K562 (cell line): ENCODE measurements at regions not wholly inside any gene's neighbourhood (a gene's known extent, or its start where the extent isn't known, plus 50 kb on each side); places are given as distances from the start of the nearest gene placed in this dataset.

Experiments
- ATAC-seq: fragments of 200-7000 bp; cut with Tn5 transposase; 3 replicates; pipeline ENCODE4 v1.9.1; 2020; ENCODE audit warnings: moderate library complexity
- BruUV-seq: library from RNA; stranded (reverse); fragments of 400-500 nt; replicated peaks from 2 replicates; lab custom pipeline; 2021; lab: Mats Ljungman, UMichigan
- CTCF ChIA-PET: fragments of 300-600 bp; formaldehyde crosslinking; extraction: SDS; loops from one replicate; lab custom pipeline; 2021; ENCODE audit warnings: low intra/inter-chr PET ratio; lab: Yijun Ruan, JAX
- POLR2A ChIA-PET: fragments of 300-600, 350-650 bp; sonication (Branson Sonifier 250); formaldehyde crosslinking; extraction: SDS; loops from one replicate; lab custom pipeline; 2021; ENCODE audit warnings: antibody characterized with exemption, inconsistent platforms; lab: Yijun Ruan, JAX
- DNase-seq, 4 experiments: peaks; one replicate each; pipeline versions ENCODE4 v3.0.0 to v3.0.0-alpha.2; 2011 to 2018; ENCODE audit warnings: low spot score in 3 of 4, mixed read lengths in 3 of 4; ENCODE audit errors: extremely low read depth in 1 of 4
- FAIRE-seq: peaks from 2 replicates; lab custom pipeline; 2011; peaks lifted over from hg19 to GRCh38; lab: Jason Lieb, UNC
- H2AFZ ChIP-seq: 2 replicates; pipeline ENCODE4 v1.6.0; 2011; ENCODE audit warnings: low read depth, low read length, control low read depth, inconsistent platforms
- H3K27ac ChIP-seq: fragments of 200-600 bp; 3 replicates; pipeline ENCODE4 v1.8.0; 2011; ENCODE audit warnings: low read depth, mild to moderate bottlenecking, control low read depth, inconsistent platforms, low read length, moderate library complexity, mixed read lengths; ENCODE audit errors: extremely low read depth
- H3K27me3 ChIP-seq, 2 experiments: fragments of 300-600 bp in 1 of 2; 2 replicates in 1 of 2; 3 replicates in 1 of 2; pipeline versions ENCODE4 v1.6.0 to v1.8.0; 2011; ENCODE audit warnings: inconsistent platforms in 2 of 2, low read length in 2 of 2, mild to moderate bottlenecking in 1 of 2, mixed read lengths in 1 of 2, moderate library complexity in 1 of 2; ENCODE audit not compliant: control insufficient read depth in 2 of 2, insufficient read depth in 2 of 2
- H3K36me3 ChIP-seq: fragments of 300-600 bp; 3 replicates; pipeline ENCODE4 v1.8.0; 2011; ENCODE audit warnings: mild to moderate bottlenecking, low read length, inconsistent platforms; ENCODE audit not compliant: control insufficient read depth, insufficient read depth
- H3K4me1 ChIP-seq, 2 experiments: fragments of 200-600 bp in 1 of 2; replicated peaks in 1 of 2; 2 replicates in 1 of 2; 3 replicates in 1 of 2; pipeline versions ENCODE4 v1.5.1 to v1.8.0; 2011; ENCODE audit warnings: inconsistent platforms in 2 of 2, low read length in 2 of 2, mild to moderate bottlenecking in 1 of 2, mixed read lengths in 1 of 2, moderate library complexity in 1 of 2; ENCODE audit not compliant: control insufficient read depth in 2 of 2, insufficient read depth in 2 of 2
- H3K4me2 ChIP-seq: 2 replicates; pipeline ENCODE4 v1.6.1; 2011; ENCODE audit warnings: low read length, control low read depth, inconsistent platforms, mixed read lengths; ENCODE audit not compliant: insufficient read depth
- H3K4me3 ChIP-seq: fragments of 200-600 bp; sonication (generic), shearing (Covaris generic); 2 replicates; pipeline ENCODE4 v1.5.1; 2016; ENCODE audit warnings: control low read depth, inconsistent platforms
- H3K79me2 ChIP-seq: fragments of 200-600 bp; 3 replicates; pipeline ENCODE4 v1.8.0; 2011; ENCODE audit warnings: low read length, inconsistent platforms; ENCODE audit not compliant: control insufficient read depth, insufficient read depth
- H3K9ac ChIP-seq, 2 experiments: 2 replicates each; pipeline versions ENCODE4 v1.6.0 to v1.6.1; 2011; ENCODE audit warnings: low read depth in 2 of 2, low read length in 2 of 2, control low read depth in 1 of 2, inconsistent platforms in 1 of 2, mild to moderate bottlenecking in 1 of 2, mixed read lengths in 1 of 2; ENCODE audit not compliant: insufficient read depth in 1 of 2
- H3K9me1 ChIP-seq: one replicate; pipeline ENCODE4 v1.6.0; 2011; ENCODE audit warnings: inconsistent platforms, mild to moderate bottlenecking, low read length, moderate library complexity; ENCODE audit not compliant: control insufficient read depth, insufficient read depth
- H3K9me3 ChIP-seq: replicated peaks from 2 replicates; pipeline ENCODE4 v1.5.1; 2011; ENCODE audit warnings: low read depth, low read length, inconsistent platforms; ENCODE audit not compliant: control insufficient read depth, insufficient read depth
- H4K20me1 ChIP-seq: replicated peaks from 2 replicates; pipeline ENCODE4 v1.6.1; 2011; ENCODE audit warnings: low read length, inconsistent platforms, mixed read lengths; ENCODE audit not compliant: control insufficient read depth, insufficient read depth
- CHAMP1 ChIP-seq: fragments of 450-650 bp; IDR thresholded peaks from 2 replicates; pipeline ENCODE4 v1.6.1; 2016; ENCODE audit warnings: mild to moderate bottlenecking
- CLOCK ChIP-seq: fragments of 250-450 bp; sonication (Bioruptor Pico); IDR thresholded peaks from 2 replicates; pipeline ENCODE4 v1.4.0; 2020; ENCODE audit warnings: mild to moderate bottlenecking, moderate library complexity, borderline replicate concordance
- GABPA ChIP-seq: fragments of 200-800 bp; sonication (Bioruptor generic); conservative IDR thresholded peaks from 2 replicates; pipeline ENCODE4 v1.6.1; 2016; ENCODE audit warnings: low read depth, missing genetic modification characterization, missing compliant biosample characterization
- HBP1 ChIP-seq: fragments of 450-650 bp; formaldehyde crosslinking; IDR thresholded peaks from 2 replicates; pipeline ENCODE4 v1.4.0; 2022; ENCODE audit warnings: missing genetic modification characterization
- KLF1 ChIP-seq: fragments of 450-650 bp; IDR thresholded peaks from 2 replicates; pipeline ENCODE4 v1.6.1; 2016; ENCODE audit warnings: missing genetic modification characterization, missing compliant biosample characterization
- MCM5 ChIP-seq: fragments of 450-650 bp; IDR thresholded peaks from 2 replicates; pipeline ENCODE4 v1.6.1; 2016; ENCODE audit warnings: low read depth
- MNT ChIP-seq, 2 experiments: fragments of 450-650 bp; conservative IDR thresholded peaks; 2 replicates each; pipeline ENCODE4 v1.6.1; 2017; ENCODE audit warnings: mild to moderate bottlenecking in 2 of 2, moderate library complexity in 2 of 2
- NR2F6 ChIP-seq: fragments of 450-650 bp; formaldehyde crosslinking; IDR thresholded peaks from 2 replicates; pipeline ENCODE4 v1.4.0; 2020; ENCODE audit warnings: mild to moderate bottlenecking
- PHF20 ChIP-seq: fragments of 450-650 bp; IDR thresholded peaks from 2 replicates; pipeline ENCODE4 v1.6.1; 2018; ENCODE audit not compliant: partially characterized antibody
- POLR3G ChIP-seq: IDR thresholded peaks from 2 replicates; pipeline ENCODE4 v1.6.1; 2011; ENCODE audit not compliant: insufficient read length, insufficient replicate concordance; ENCODE audit errors: extremely low read depth
- PPARD ChIP-seq: fragments of 250-450 bp; sonication (Bioruptor Pico); IDR thresholded peaks from 2 replicates; pipeline ENCODE4 v1.8.0; 2022; ENCODE audit warnings: inconsistent platforms, mild to moderate bottlenecking, moderate library complexity
- TGIF2 ChIP-seq: sonication (generic); formaldehyde crosslinking; IDR thresholded peaks from 2 replicates; pipeline ENCODE4 v1.8.1; 2022; ENCODE audit warnings: mild to moderate bottlenecking, missing genetic modification reagents, moderate library complexity
- ZFP30 ChIP-seq: fragments of 250-450 bp; sonication (Bioruptor Pico); IDR thresholded peaks from 2 replicates; pipeline ENCODE4 v1.8.0; 2022; ENCODE audit warnings: moderate library complexity, mild to moderate bottlenecking, inconsistent platforms, borderline replicate concordance
- ZKSCAN8 ChIP-seq: fragments of 200-800 bp; sonication (Bioruptor generic); IDR thresholded peaks from 2 replicates; pipeline ENCODE4 v1.6.1; 2016; ENCODE audit warnings: missing genetic modification characterization, missing compliant biosample characterization
- ZNF165 ChIP-seq: fragments of 250-450 bp; sonication (Bioruptor Pico); IDR thresholded peaks from 2 replicates; pipeline ENCODE4 v1.4.0; 2020; ENCODE audit warnings: borderline replicate concordance
- WGBS: fragments of 100-300 bp; shearing (Covaris generic); methylation state at CpG from one replicate; pipeline ENCODE4 v1.1.6; 2016; ENCODE audit warnings: low coverage, mixed read lengths; ENCODE audit not compliant: insufficient coverage; ENCODE audit errors: missing lambda C conversion rate; 5-methylcytosine and 5-hydroxymethylcytosine counted together
- in situ Hi-C: fragments of 300-500 bp; cut with MboI; formaldehyde crosslinking; loops from 4 replicates; pipeline ENCODE4 v1.15.0; 2018; ENCODE audit warnings: inconsistent platforms, mixed read lengths
- intact Hi-C: fragments of 100-400 bp; cut with micrococcal nuclease; formaldehyde crosslinking; loops from 2 replicates; pipeline ENCODE4 v1.14.2; 2022

GRCh38 chr1:104406728-104407127 lies 657.0 kb downstream of the AMY1C start (continued):
- TF ChIP-seq ZKSCAN8 (no peak), PPARD (CRISPR knock-in tag) (no peak), PHF20 (no peak), CHAMP1 (no peak), NR2F6 (CRISPR knock-in tag) (no peak), GABPA (tag) (no peak), MCM5 (no peak), KLF1 (tag) (no peak)

- Histone ChIP-seq H4K20me1 (no peaks in the 10 kb centered on the region), H3K4me1 (no peaks in the 10 kb centered on the region), H3K9ac (no peak overlapping the region), H3K27me3 (no peaks in the 10 kb centered on the region), H3K36me3 (no peaks in the 10 kb centered on the region), H3K4me2 (no peak overlapping the region), H3K9me3 (no peaks in the 10 kb centered on the region), H3K4me3 (no peak overlapping the region), H3K79me2 (no peaks in the 10 kb centered on the region), H3K27ac (no peak overlapping the region), H3K9me1 (no peaks in the 10 kb centered on the region), H2AFZ (no peak overlapping the region)
- BruUV-seq, result no TSS peak
- in situ Hi-C loops (no loop called here), intact Hi-C loops (no loop called here)
- POLR2A ChIA-PET, result no interaction called here
- no peak for FAIRE-seq
- 3% methylated on average over 6 of the region's 8 CpGs for WGBS
- DNase-seq, result no peak
- CTCF ChIA-PET, result no interaction called here
- ATAC-seq, result no peak
- TF ChIP-seq ZFP30 (CRISPR knock-in tag) (no peak), TGIF2 (no peak), HBP1 (CRISPR knock-in tag) (no peak), MNT (conservative IDR thresholded peaks at IDR 0.05) (no peak), POLR3G (no peak), CLOCK (no peak), ZNF165 (CRISPR knock-in tag) (no peak)
These were observed 658.6 kb downstream of the AMY1C start for GRCh38 chr1:104408268-104408667.
